ENCODE measurements at regions not wholly inside any gene's neighbourhood (a gene's known extent, or its start where the extent isn't known, plus 50 kb on each side); places are given as distances from the start of the nearest gene placed in this dataset.

GRCh38 chr7:25786936-25787335, 365.1 kb upstream of the NFE2L3 start:
- no peaks in the 10 kb centered on the region for H3F3A ChIP-seq (ENCODE audit: low read length, unreplicated experiment)
- H3K4me3 ChIP-seq (ENCODE audit: low read length), result no peak overlapping the region
- no peaks in the 10 kb centered on the region for H3K36me3 ChIP-seq (ENCODE audit: low read depth, low read length)
- TF ChIP-seq EZH2phosphoT487 (IDR thresholded peaks at IDR 0.05; ENCODE audit: borderline replicate concordance, low read length), result no peak
- no peak for TF ChIP-seq EZH2 (IDR thresholded peaks at IDR 0.05; ENCODE audit: low read length, unreplicated experiment)
- TF ChIP-seq CTCF (conservative IDR thresholded peaks at IDR 0.05; ENCODE audit: low read depth, low read length), result no peak
- no peaks in the 10 kb centered on the region for H4K20me1 ChIP-seq (ENCODE audit: low read length)
- BruUV-seq (replicated peaks), result no TSS peak
- no peak overlapping the region for H3K27ac ChIP-seq (ENCODE audit: low read length)
- POLR2A ChIA-PET (ENCODE audit: unreplicated experiment), result no interaction called here
- CTCF ChIA-PET, result no interaction called here
- intact Hi-C loops (cut with micrococcal nuclease), result no loop called here
- no peaks in the 10 kb centered on the region for H3K9me3 ChIP-seq (ENCODE audit: low read length)
- H3K9me2 ChIP-seq (replicated peaks; ENCODE audit: low read length), result no peaks in the 10 kb centered on the region
- H3K27me3 ChIP-seq (ENCODE audit: low read length), result peaks cover 12% of the 10 kb centered on the region; the same call in 1 of the 2 replicates
- no peaks in the 10 kb centered on the region for H3K4me1 ChIP-seq (ENCODE audit: insufficient read depth, low read length)
- no peak overlapping the region for H3K4me2 ChIP-seq (ENCODE audit: low read length)
- no peak overlapping the region for H3K9ac ChIP-seq (ENCODE audit: low read length)
- ATAC-seq, result no peak
- no peak overlapping the region for H2AFZ ChIP-seq (ENCODE audit: low read length)
- no peak for DNase-seq
- no peaks in the 10 kb centered on the region for H3K79me2 ChIP-seq (ENCODE audit: low read length)

GRCh38 chr7:25787336-25787735, 364.7 kb upstream of the NFE2L3 start:
- Histone ChIP-seq H3K79me2 (ENCODE audit: low read length) (no peaks in the 10 kb centered on the region), H3K36me3 (ENCODE audit: low read depth, low read length) (no peaks in the 10 kb centered on the region), H3K27me3 (ENCODE audit: low read length) (peaks cover 12% of the 10 kb centered on the region; the same call in 1 of the 2 replicates), H2AFZ (ENCODE audit: low read length) (no peak overlapping the region), H3K9ac (ENCODE audit: low read length) (no peak overlapping the region), H3K27ac (ENCODE audit: low read length) (no peak overlapping the region), H4K20me1 (ENCODE audit: low read length) (no peaks in the 10 kb centered on the region), H3K4me3 (ENCODE audit: low read length) (no peak overlapping the region), H3K9me2 (replicated peaks; ENCODE audit: low read length) (no peaks in the 10 kb centered on the region), H3K4me1 (ENCODE audit: insufficient read depth, low read length) (no peaks in the 10 kb centered on the region), H3K4me2 (ENCODE audit: low read length) (no peak overlapping the region), H3F3A (ENCODE audit: low read length, unreplicated experiment) (no peaks in the 10 kb centered on the region), H3K9me3 (ENCODE audit: low read length) (no peaks in the 10 kb centered on the region)
- BruUV-seq (replicated peaks), result no TSS peak
- ATAC-seq (no peak), DNase-seq (no peak)
- CTCF ChIA-PET, result no interaction called here
- TF ChIP-seq EZH2phosphoT487 (IDR thresholded peaks at IDR 0.05; ENCODE audit: borderline replicate concordance, low read length) (no peak), EZH2 (IDR thresholded peaks at IDR 0.05; ENCODE audit: low read length, unreplicated experiment) (no peak), CTCF (conservative IDR thresholded peaks at IDR 0.05; ENCODE audit: low read depth, low read length) (no peak)
- intact Hi-C loops (cut with micrococcal nuclease), result no loop called here
- POLR2A ChIA-PET (ENCODE audit: unreplicated experiment), result no interaction called here

- TF ChIP-seq EZH2phosphoT487 (IDR thresholded peaks at IDR 0.05; ENCODE audit: borderline replicate concordance, low read length) (no peak), CTCF (conservative IDR thresholded peaks at IDR 0.05; ENCODE audit: low read depth, low read length) (no peak), EZH2 (IDR thresholded peaks at IDR 0.05; ENCODE audit: low read length, unreplicated experiment) (no peak)
- no peak overlapping the region for H3K27ac ChIP-seq (ENCODE audit: low read length)
- ChIA-PET POLR2A (ENCODE audit: unreplicated experiment) (no interaction called here), CTCF (no interaction called here)
- BruUV-seq (replicated peaks), result no TSS peak
- intact Hi-C loops (cut with micrococcal nuclease), result no loop called here
- no peaks in the 10 kb centered on the region for H3K9me3 ChIP-seq (ENCODE audit: low read length)
- no peak overlapping the region for H3K4me2 ChIP-seq (ENCODE audit: low read length)
- H4K20me1 ChIP-seq (ENCODE audit: low read length), result no peaks in the 10 kb centered on the region
- H3K4me1 ChIP-seq (ENCODE audit: insufficient read depth, low read length), result no peaks in the 10 kb centered on the region
- H3K4me3 ChIP-seq (ENCODE audit: low read length), result no peak overlapping the region
- no peaks in the 10 kb centered on the region for H3F3A ChIP-seq (ENCODE audit: low read length, unreplicated experiment)
- H3K9me2 ChIP-seq (replicated peaks; ENCODE audit: low read length), result no peaks in the 10 kb centered on the region
- no peaks in the 10 kb centered on the region for H3K36me3 ChIP-seq (ENCODE audit: low read depth, low read length)
- DNase-seq (no peak), ATAC-seq (no peak)
- H3K79me2 ChIP-seq (ENCODE audit: low read length), result no peaks in the 10 kb centered on the region
- H3K9ac ChIP-seq (ENCODE audit: low read length), result no peak overlapping the region
- no peak overlapping the region for H2AFZ ChIP-seq (ENCODE audit: low read length)
- H3K27me3 ChIP-seq (ENCODE audit: low read length), result peaks cover 12% of the 10 kb centered on the region; the same call in 1 of the 2 replicates
Measured at GRCh38 chr7:25788371-25788770, 363.6 kb upstream of the NFE2L3 start.

All from PC-3 (cell line).